HEK293T (cell line): ENCODE measurements at regions not wholly inside any gene's neighbourhood (a gene's known extent, or its start where the extent isn't known, plus 50 kb on each side); places are given as distances from the start of the nearest gene placed in this dataset.
A peak's percentile ranks its signal among the peaks of the same experiment; 100 is the strongest.
"Not testable (repeated sequence)": the region's sequence is repeated elsewhere in the genome, so short reads cannot be mapped to it uniquely, and the experiment has no call there.

Source experiments
- CTCF ChIA-PET: fragments of 350-600 bp; formaldehyde crosslinking; extraction: SDS; loops from one replicate; lab custom pipeline; 2021; ENCODE audit warnings: antibody characterized with exemption, inconsistent platforms; lab: Yijun Ruan, JAX
- POLR2A ChIA-PET: fragments of 350-600 bp; formaldehyde crosslinking; extraction: SDS; loops from one replicate; lab custom pipeline; 2020; ENCODE audit warnings: antibody characterized with exemption, inconsistent platforms; lab: Yijun Ruan, JAX
- DNase-seq: peaks from one replicate; pipeline ENCODE4 v3.0.0; 2012; ENCODE audit warnings: mixed read lengths; ENCODE audit errors: extremely low spot score
- ARNT ChIP-seq: fragments of 450-650 bp; IDR thresholded peaks from 2 replicates; pipeline ENCODE4 v1.6.1; 2017; ENCODE audit warnings: mild to moderate bottlenecking
- BHLHE40 ChIP-seq: fragments of 450-650 bp; IDR thresholded peaks from 2 replicates; pipeline ENCODE4 v1.6.1; 2016; ENCODE audit warnings: mild to moderate bottlenecking, moderate library complexity, borderline replicate concordance
- CTBP1 ChIP-seq: fragments of 450-650 bp; IDR thresholded peaks from 2 replicates; pipeline ENCODE4 v1.6.1; 2016; ENCODE audit warnings: borderline replicate concordance
- ELF4 ChIP-seq: fragments of 450-650 bp; IDR thresholded peaks from 2 replicates; pipeline ENCODE4 v1.6.1; 2017; ENCODE audit warnings: antibody characterized with exemption
- FOXA1 ChIP-seq: fragments of 450-650 bp; IDR thresholded peaks from 2 replicates; pipeline ENCODE4 v1.6.1; 2016; ENCODE audit warnings: mild to moderate bottlenecking
- FOXK2 ChIP-seq: fragments of 450-650 bp; IDR thresholded peaks from 2 replicates; pipeline ENCODE4 v1.6.1; 2016; ENCODE audit warnings: mild to moderate bottlenecking
- FOXM1 ChIP-seq: fragments of 450-650 bp; IDR thresholded peaks from 2 replicates; pipeline ENCODE4 v1.6.1; 2017; ENCODE audit warnings: mild to moderate bottlenecking, borderline replicate concordance
- HDGF ChIP-seq: fragments of 450-650 bp; IDR thresholded peaks from 2 replicates; pipeline ENCODE4 v1.6.1; 2017; ENCODE audit warnings: antibody characterized with exemption, borderline replicate concordance
- L3MBTL2 ChIP-seq: fragments of 450-650 bp; conservative IDR thresholded peaks from 2 replicates; pipeline ENCODE4 v1.6.1; 2016; ENCODE audit warnings: mild to moderate bottlenecking
- LEF1 ChIP-seq: fragments of 450-650 bp; IDR thresholded peaks from 2 replicates; pipeline ENCODE4 v1.6.1; 2017; ENCODE audit warnings: mild to moderate bottlenecking, borderline replicate concordance
- NFRKB ChIP-seq: fragments of 450-650 bp; IDR thresholded peaks from 2 replicates; pipeline ENCODE4 v1.6.1; 2016; ENCODE audit warnings: mild to moderate bottlenecking, moderate library complexity
- PKNOX1 ChIP-seq: fragments of 450-650 bp; IDR thresholded peaks from 2 replicates; pipeline ENCODE4 v1.6.1; 2016
- SP1 ChIP-seq: fragments of 450-650 bp; IDR thresholded peaks from 2 replicates; pipeline ENCODE4 v1.6.1; 2017
- SUZ12 ChIP-seq: fragments of 450-650 bp; IDR thresholded peaks from 2 replicates; pipeline ENCODE4 v1.6.1; 2016; ENCODE audit warnings: mild to moderate bottlenecking
- TARDBP ChIP-seq: fragments of 450-650 bp; IDR thresholded peaks from 2 replicates; pipeline ENCODE4 v1.6.1; 2016
- ZNF384 ChIP-seq: fragments of 450-650 bp; IDR thresholded peaks from 2 replicates; pipeline ENCODE4 v1.6.1; 2016

GRCh38 chr3:26484140-26484539, 138.4 kb upstream of the LRRC3B start:
- ChIA-PET CTCF (no interaction called here), POLR2A (no interaction called here)
- TF ChIP-seq ZNF384 (no peak), PKNOX1 (no peak), BHLHE40 (no peak), FOXM1 (no peak), NFRKB (no peak), FOXK2 (no peak), ARNT (no peak), SP1 (no peak), LEF1 (no peak), FOXA1 (no peak), SUZ12 (no peak), ELF4 (no peak), HDGF (no peak), L3MBTL2 (no peak), TARDBP (no peak), CTBP1 (no peak)
- peak; percentile 27 for DNase-seq

- ChIA-PET CTCF (no interaction called here), POLR2A (no interaction called here)
- TF ChIP-seq BHLHE40 (no peak), L3MBTL2 (no peak), CTBP1 (no peak), TARDBP (no peak)
- no peak for DNase-seq
Observed at GRCh38 chr3:26498271-26498670, 124.3 kb upstream of the LRRC3B start.

GRCh38 chr3:26505399-26505798, 117.2 kb upstream of the LRRC3B start:
- TF ChIP-seq L3MBTL2 (no peak), FOXM1 (no peak), ARNT (no peak), SUZ12 (no peak), HDGF (no peak), CTBP1 (no peak), ZNF384 (no peak), TARDBP (no peak), PKNOX1 (no peak), FOXK2 (no peak), FOXA1 (no peak), BHLHE40 (no peak), SP1 (no peak), ELF4 (no peak), NFRKB (no peak), LEF1 (no peak)
- no peak for DNase-seq
- ChIA-PET CTCF (no interaction called here), POLR2A (no interaction called here)

- CTCF ChIA-PET, DNase-seq, POLR2A ChIA-PET: not testable (repeated sequence)
Observed at GRCh38 chr3:26514445-26515029, 108.0 kb upstream of the LRRC3B start.

GRCh38 chr3:26515351-26515750, 107.2 kb upstream of the LRRC3B start:
- ChIA-PET POLR2A (no interaction called here), CTCF (no interaction called here)
- TF ChIP-seq PKNOX1, result no peak
- TF ChIP-seq SUZ12, result no peak
- no peak for TF ChIP-seq BHLHE40
- TF ChIP-seq ZNF384, result no peak
- no peak for TF ChIP-seq L3MBTL2
- no peak for TF ChIP-seq ARNT
- no peak for TF ChIP-seq ELF4
- no peak for TF ChIP-seq FOXM1
- no peak for DNase-seq

GRCh38 chr3:26521261-26521660, 101.3 kb upstream of the LRRC3B start:
- TF ChIP-seq LEF1 (no peak), SUZ12 (no peak), FOXK2 (no peak), SP1 (no peak), FOXA1 (no peak), ARNT (no peak), ELF4 (no peak), CTBP1 (no peak), NFRKB (no peak), ZNF384 (no peak), PKNOX1 (no peak), L3MBTL2 (no peak), FOXM1 (no peak), HDGF (no peak), TARDBP (no peak)
- ChIA-PET CTCF (no interaction called here), POLR2A (no interaction called here)
- no peak for DNase-seq
